RWPE1 (cell line): ENCODE measurements at regions not wholly inside any gene's neighbourhood (a gene's known extent, or its start where the extent isn't known, plus 50 kb on each side); places are given as distances from the start of the nearest gene placed in this dataset.

ENCODE experiments used
- CTCF ChIA-PET: fragments of 350-600 bp; sonication (Branson Sonifier 250); formaldehyde crosslinking; extraction: SDS; loops from one replicate; lab custom pipeline; 2021; lab: Yijun Ruan, JAX
- POLR2A ChIA-PET: fragments of 400-600 bp; formaldehyde crosslinking; extraction: SDS; loops from one replicate; lab custom pipeline; 2020; ENCODE audit warnings: antibody characterized with exemption; ENCODE audit not compliant: low non-redundant PET; lab: Yijun Ruan, JAX
- DNase-seq: peaks from one replicate; pipeline ENCODE4 v3.0.0; 2012; ENCODE audit warnings: low spot score
- H3K27ac ChIP-seq: fragments of 450-650 bp; 2 replicates; pipeline ENCODE4 v1.5.1; 2017
- TF ChIP-seq, protein P1 (sequence below): fragments of 450-650 bp; conservative IDR thresholded peaks from 2 replicates; pipeline ENCODE4 v1.5.1; 2017; ENCODE audit warnings: low read depth, mild to moderate bottlenecking

DNA sequence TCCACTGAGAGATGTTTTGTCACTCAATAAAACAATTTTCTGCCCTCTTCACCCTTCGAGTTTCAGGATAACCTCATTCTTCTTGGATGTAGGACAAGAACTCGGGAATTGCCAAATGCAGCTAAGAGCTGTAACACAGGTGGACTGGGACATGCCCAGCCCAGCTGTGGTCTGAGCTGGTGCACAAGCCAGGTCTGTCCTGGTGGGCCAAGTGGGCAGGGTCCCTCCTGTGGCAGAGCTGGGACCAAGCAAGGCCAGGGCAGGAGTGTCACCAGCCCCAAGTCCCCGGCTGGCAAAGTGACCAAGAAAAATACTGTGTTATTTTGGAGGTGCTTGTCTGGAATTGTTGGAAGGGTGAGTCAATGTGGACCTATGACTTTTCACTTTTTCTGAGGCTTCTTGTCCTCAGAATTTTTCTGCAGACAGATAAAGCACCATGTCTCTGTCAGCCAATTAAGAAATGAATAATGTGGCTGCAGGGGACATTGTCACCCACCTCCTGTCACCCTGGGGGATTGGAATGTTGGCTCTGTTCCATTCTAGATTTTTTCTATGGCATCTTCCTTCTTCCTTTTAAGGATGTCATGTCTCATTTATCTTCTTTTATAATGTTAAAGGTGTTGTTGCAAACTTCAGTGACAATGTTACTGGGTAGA lies 645.2 kb upstream of the EPHA6 start:
- no peak overlapping the region for H3K27ac ChIP-seq
- DNase-seq: no peak
- CTCF ChIA-PET: no interaction called here
- TF ChIP-seq, protein P1, sequence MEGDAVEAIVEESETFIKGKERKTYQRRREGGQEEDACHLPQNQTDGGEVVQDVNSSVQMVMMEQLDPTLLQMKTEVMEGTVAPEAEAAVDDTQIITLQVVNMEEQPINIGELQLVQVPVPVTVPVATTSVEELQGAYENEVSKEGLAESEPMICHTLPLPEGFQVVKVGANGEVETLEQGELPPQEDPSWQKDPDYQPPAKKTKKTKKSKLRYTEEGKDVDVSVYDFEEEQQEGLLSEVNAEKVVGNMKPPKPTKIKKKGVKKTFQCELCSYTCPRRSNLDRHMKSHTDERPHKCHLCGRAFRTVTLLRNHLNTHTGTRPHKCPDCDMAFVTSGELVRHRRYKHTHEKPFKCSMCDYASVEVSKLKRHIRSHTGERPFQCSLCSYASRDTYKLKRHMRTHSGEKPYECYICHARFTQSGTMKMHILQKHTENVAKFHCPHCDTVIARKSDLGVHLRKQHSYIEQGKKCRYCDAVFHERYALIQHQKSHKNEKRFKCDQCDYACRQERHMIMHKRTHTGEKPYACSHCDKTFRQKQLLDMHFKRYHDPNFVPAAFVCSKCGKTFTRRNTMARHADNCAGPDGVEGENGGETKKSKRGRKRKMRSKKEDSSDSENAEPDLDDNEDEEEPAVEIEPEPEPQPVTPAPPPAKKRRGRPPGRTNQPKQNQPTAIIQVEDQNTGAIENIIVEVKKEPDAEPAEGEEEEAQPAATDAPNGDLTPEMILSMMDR: no peak
- POLR2A ChIA-PET: no interaction called here

DNA sequence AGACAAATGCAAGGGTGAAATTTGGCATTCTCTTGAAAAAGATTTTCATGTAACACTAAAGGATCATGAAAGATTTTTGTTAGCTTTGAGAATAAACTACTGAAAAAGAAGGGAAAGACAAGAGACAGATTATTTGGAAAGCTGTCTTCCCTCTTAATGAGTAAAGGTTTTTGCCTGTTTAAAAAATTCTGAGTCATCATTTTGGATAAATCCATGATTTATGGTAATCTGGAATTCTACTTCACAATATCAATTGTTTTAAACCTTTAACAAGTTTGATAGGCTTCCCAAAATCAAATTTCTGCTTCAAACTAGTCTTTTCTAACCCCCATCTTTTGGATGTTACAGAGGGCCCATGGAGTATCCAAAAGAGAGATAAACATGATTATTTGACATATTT lies 641.5 kb upstream of the EPHA6 start:
- CTCF ChIA-PET: interaction anchor here (0.6 kb wide), 1 partner anchor 15 kb away, joined by 3 read pairs; no protein-coding TSS in a partner anchor
- POLR2A ChIA-PET: no interaction called here
- TF ChIP-seq, protein P1: no peak
- no peak overlapping the region for H3K27ac ChIP-seq
- no peak for DNase-seq

DNA sequence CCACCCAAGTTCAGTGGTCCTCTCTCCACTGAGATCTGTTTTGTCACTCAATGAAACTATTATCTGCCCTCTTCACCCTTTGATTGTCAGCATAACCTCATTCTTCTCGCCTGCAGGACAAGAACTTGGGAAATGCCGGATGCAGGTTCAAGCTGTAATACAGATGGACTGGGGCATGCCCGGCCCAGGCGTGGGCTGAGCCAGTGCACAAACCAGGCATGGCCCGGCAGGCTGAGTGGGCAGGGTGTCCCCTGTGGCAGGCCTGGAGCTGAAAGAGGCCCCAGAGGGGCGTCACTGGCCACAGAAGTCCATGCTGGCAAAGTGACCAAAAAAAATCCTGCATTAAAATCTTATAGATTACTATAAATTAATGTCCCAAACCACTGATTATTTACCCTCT lies 638.9 kb upstream of the EPHA6 start:
- ChIA-PET CTCF (no interaction called here), POLR2A (no interaction called here)
- TF ChIP-seq, protein P1: no peak
- DNase-seq: no peak
- no peak overlapping the region for H3K27ac ChIP-seq

DNA sequence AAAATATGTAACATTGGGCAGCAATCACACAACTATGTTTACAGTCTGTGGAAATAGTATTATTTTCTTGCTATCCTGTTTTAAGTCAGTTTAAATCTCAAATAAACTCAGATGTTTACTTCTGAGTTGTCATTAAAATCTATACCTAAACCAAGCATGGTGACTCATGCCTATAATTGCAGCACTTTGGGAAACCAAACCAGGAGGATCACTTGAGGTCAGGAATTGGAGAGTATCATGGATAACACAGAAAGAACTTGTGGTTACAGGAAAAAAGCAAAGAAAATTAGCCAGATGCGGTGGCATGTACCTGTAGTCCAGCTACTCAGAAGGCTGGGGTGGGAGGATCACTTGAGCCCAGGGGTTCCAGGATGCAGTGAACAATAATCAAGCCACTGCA lies 631.6 kb upstream of the EPHA6 start:
- DNase-seq: no peak
- ChIA-PET CTCF (no interaction called here), POLR2A (no interaction called here)
- no peak overlapping the region for H3K27ac ChIP-seq
- TF ChIP-seq, protein P1: no peak

DNA sequence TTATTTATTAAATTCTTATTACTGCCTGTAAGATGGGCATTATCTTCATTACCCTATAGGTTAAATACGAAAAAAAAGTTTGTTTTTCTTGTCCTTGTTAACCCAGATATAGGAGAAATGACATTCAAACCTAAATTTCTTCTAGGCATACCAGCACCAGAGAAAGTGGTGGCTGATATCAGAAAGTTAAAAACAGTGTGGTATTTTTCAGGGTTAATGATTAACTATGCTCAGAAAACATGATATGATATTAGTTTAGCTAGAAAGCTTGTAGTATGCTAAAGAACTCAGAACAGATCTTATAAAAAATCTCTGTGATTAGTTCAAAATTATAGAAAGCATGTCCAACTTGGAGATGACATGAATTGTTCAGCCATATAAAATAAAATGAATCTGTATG lies 630.5 kb upstream of the EPHA6 start:
- no peak for DNase-seq
- CTCF ChIA-PET: no interaction called here
- TF ChIP-seq, protein P1: no peak
- H3K27ac ChIP-seq: no peak overlapping the region
- POLR2A ChIA-PET: no interaction called here

DNA sequence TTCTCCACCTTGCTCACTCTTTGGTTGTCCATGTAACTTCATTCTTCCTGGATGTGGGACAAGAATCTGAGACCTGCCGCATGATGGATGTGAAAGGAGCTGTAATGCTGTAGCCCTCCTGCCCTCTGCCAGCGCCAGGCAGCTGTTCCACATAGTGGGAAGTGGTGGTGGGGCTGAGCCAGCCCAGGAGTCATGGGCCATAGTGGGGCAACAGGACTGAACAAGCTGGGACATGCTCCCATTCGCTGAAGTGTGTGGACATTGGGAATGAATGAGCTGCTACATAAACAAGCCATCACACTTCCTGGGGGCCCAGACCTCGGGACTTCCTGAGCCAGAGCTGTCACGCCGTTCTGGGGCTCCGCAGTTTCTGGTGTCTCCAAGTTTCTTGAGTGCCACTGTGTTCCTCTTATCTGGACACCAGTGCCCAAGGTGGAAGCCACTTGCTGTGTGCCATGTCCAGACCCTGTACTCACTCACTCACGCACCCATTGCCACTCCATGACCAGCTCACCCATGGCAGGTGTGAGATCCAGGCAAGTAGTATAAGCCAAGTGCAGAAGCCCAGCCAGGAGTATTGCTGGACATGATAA lies 624.3 kb upstream of the EPHA6 start:
- CTCF ChIA-PET: no interaction called here
- no peak for DNase-seq

More for the DNA sequence above, 624.3 kb upstream of the EPHA6 start:
- POLR2A ChIA-PET: no interaction called here
- TF ChIP-seq, protein P1: no peak
- no peak overlapping the region for H3K27ac ChIP-seq
